ENCODE measurements at regions not wholly inside any gene's neighbourhood (a gene's known extent, or its start where the extent isn't known, plus 50 kb on each side); places are given as distances from the start of the nearest gene placed in this dataset.

GRCh38 chr10:44506386-44506785, 121.5 kb upstream of the CXCL12 start (continued):
- no peak for TF ChIP-seq ESRRA (CRISPR knock-in tag; IDR thresholded peaks at IDR 0.05; ENCODE audit: borderline replicate concordance)
- TF ChIP-seq HMGA2 (CRISPR knock-in tag; IDR thresholded peaks at IDR 0.05), result no peak
- TF ChIP-seq, protein P1, sequence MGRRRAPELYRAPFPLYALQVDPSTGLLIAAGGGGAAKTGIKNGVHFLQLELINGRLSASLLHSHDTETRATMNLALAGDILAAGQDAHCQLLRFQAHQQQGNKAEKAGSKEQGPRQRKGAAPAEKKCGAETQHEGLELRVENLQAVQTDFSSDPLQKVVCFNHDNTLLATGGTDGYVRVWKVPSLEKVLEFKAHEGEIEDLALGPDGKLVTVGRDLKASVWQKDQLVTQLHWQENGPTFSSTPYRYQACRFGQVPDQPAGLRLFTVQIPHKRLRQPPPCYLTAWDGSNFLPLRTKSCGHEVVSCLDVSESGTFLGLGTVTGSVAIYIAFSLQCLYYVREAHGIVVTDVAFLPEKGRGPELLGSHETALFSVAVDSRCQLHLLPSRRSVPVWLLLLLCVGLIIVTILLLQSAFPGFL (CRISPR knock-in tag; IDR thresholded peaks at IDR 0.05; ENCODE audit: borderline replicate concordance), result no peak
- TF ChIP-seq ATF6 (CRISPR knock-in tag; IDR thresholded peaks at IDR 0.05), result no peak
- TF ChIP-seq, protein P2, sequence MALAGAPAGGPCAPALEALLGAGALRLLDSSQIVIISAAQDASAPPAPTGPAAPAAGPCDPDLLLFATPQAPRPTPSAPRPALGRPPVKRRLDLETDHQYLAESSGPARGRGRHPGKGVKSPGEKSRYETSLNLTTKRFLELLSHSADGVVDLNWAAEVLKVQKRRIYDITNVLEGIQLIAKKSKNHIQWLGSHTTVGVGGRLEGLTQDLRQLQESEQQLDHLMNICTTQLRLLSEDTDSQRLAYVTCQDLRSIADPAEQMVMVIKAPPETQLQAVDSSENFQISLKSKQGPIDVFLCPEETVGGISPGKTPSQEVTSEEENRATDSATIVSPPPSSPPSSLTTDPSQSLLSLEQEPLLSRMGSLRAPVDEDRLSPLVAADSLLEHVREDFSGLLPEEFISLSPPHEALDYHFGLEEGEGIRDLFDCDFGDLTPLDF (CRISPR knock-in tag; IDR thresholded peaks at IDR 0.05), result no peak
- no peak for TF ChIP-seq GRHL2 (CRISPR knock-in tag; IDR thresholded peaks at IDR 0.05; ENCODE audit: insufficient replicate concordance, severe bottlenecking)
- TF ChIP-seq TCF7 (CRISPR knock-in tag; IDR thresholded peaks at IDR 0.05; ENCODE audit: low read depth), result no peak
- no peak for TF ChIP-seq AFF4 (CRISPR knock-in tag; IDR thresholded peaks at IDR 0.05; ENCODE audit: borderline replicate concordance)
- TF ChIP-seq E2F5 (CRISPR knock-in tag; IDR thresholded peaks at IDR 0.05), result no peak

DNA sequence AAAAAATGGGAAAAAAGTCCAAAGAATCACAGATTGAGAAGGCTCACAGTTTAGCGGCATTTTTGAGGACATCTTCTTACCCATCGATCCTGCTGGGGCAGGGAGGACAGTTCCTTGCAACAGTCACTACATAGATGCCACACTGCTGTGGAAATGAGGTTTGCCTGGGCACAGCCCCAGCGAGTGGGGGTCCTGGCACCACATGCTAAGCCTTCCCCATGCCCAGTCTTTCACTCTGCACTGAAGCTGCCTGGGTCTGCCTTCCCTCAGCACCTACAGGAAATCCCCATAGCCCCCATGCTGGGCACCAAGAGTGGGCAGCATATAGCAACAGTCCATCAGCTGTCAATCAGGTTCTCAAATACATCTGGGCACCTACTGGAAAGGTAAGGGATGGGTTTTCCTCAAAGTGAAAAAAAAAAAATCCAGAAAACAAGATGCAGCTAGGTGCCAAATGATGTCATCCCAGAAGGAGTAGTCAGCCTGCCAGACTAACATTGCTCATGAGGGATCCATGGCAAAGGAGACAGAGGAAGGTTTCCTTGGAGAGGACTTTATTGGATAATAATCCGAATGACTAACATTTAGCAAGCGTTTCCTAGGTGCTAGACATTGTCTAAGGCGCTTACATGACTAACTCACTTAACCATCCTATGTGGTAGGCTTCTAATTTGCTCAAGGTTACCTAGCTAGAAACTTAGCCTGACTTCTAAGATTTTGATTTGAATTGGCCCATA, 125.7 kb upstream of the CXCL12 start:
- ATAC-seq (no peak), DNase-seq (ENCODE audit: low spot score) (no peak)
- Mint-ChIP-seq H3K9me3 (no peaks in the 10 kb centered on the region), H3K4me3 (no peak overlapping the region), H3K27ac (no peak overlapping the region), H3K27me3 (ENCODE audit: low read depth) (no peaks in the 10 kb centered on the region), H3K4me1 (no peaks in the 10 kb centered on the region), H3K36me3 (no peaks in the 10 kb centered on the region)
- POLR2A ChIA-PET, result no interaction called here
- no peak for TF ChIP-seq JAZF1 (CRISPR knock-in tag; IDR thresholded peaks at IDR 0.05)
- TF ChIP-seq IRF2 (CRISPR knock-in tag; IDR thresholded peaks at IDR 0.05; ENCODE audit: borderline replicate concordance, low read depth), result no peak
- TF ChIP-seq ZNF396 (CRISPR knock-in tag; IDR thresholded peaks at IDR 0.05; ENCODE audit: borderline replicate concordance), result no peak
- TF ChIP-seq ATF1 (CRISPR knock-in tag; IDR thresholded peaks at IDR 0.05), result no peak
- TF ChIP-seq AFF4 (CRISPR knock-in tag; IDR thresholded peaks at IDR 0.05; ENCODE audit: borderline replicate concordance), result no peak
- no peak for TF ChIP-seq TCF7 (CRISPR knock-in tag; IDR thresholded peaks at IDR 0.05; ENCODE audit: low read depth)
- TF ChIP-seq MXD4 (CRISPR knock-in tag; IDR thresholded peaks at IDR 0.05; ENCODE audit: borderline replicate concordance), result no peak
- TF ChIP-seq, protein P3, sequence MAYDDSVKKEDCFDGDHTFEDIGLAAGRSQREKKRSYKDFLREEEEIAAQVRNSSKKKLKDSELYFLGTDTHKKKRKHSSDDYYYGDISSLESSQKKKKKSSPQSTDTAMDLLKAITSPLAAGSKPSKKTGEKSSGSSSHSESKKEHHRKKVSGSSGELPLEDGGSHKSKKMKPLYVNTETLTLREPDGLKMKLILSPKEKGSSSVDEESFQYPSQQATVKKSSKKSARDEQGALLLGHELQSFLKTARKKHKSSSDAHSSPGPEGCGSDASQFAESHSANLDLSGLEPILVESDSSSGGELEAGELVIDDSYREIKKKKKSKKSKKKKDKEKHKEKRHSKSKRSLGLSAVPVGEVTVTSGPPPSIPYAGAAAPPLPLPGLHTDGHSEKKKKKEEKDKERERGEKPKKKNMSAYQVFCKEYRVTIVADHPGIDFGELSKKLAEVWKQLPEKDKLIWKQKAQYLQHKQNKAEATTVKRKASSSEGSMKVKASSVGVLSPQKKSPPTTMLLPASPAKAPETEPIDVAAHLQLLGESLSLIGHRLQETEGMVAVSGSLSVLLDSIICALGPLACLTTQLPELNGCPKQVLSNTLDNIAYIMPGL (CRISPR knock-in tag; IDR thresholded peaks at IDR 0.05), result no peak
- TF ChIP-seq ELF4 (CRISPR knock-in tag; IDR thresholded peaks at IDR 0.05; ENCODE audit: low read depth), result no peak
- CTCF ChIA-PET, result no interaction called here
